ENCODE measurements at regions not wholly inside any gene's neighbourhood (a gene's known extent, or its start where the extent isn't known, plus 50 kb on each side); places are given as distances from the start of the nearest gene placed in this dataset.

- H3K79me2 ChIP-seq (ENCODE audit: insufficient read depth, low read length) = no peaks in the 10 kb centered on the region
- Mint-ChIP-seq H3K27me3 (ENCODE audit: low read depth, unreplicated experiment) (no peaks in the 10 kb centered on the region), H3K27ac (ENCODE audit: unreplicated experiment) (no peak overlapping the region), H3K36me3 (ENCODE audit: low read depth, unreplicated experiment) (no peaks in the 10 kb centered on the region), H3K4me3 (ENCODE audit: unreplicated experiment) (no peak overlapping the region), H3K4me1 (ENCODE audit: low read depth, unreplicated experiment) (no peaks in the 10 kb centered on the region), H3K9me3 (ENCODE audit: unreplicated experiment) (no peaks in the 10 kb centered on the region)
- no peak overlapping the region for H3K27ac ChIP-seq (ENCODE audit: low read depth, low read length)
- H3K4me3 ChIP-seq (ENCODE audit: insufficient read depth, low read depth, low read length) = no peak overlapping the region
- H3K27me3 ChIP-seq (ENCODE audit: insufficient read depth, low read length) = no peaks in the 10 kb centered on the region
- TF ChIP-seq EZH2 (IDR thresholded peaks at IDR 0.05; ENCODE audit: insufficient read depth, low read length) = no peak
- no peak for TF ChIP-seq CTCF (IDR thresholded peaks at IDR 0.05; ENCODE audit: insufficient read depth, low read depth, low read length)
- no peak overlapping the region for H2AFZ ChIP-seq (ENCODE audit: low read depth, low read length)
- H3K36me3 ChIP-seq (ENCODE audit: insufficient read depth, low read length) = no peaks in the 10 kb centered on the region
- H4K20me1 ChIP-seq (ENCODE audit: insufficient read depth, low read length) = no peaks in the 10 kb centered on the region
- no peaks in the 10 kb centered on the region for H3K4me1 ChIP-seq (ENCODE audit: insufficient read depth, low read length)
- H3K9ac ChIP-seq (ENCODE audit: low read length) = no peak overlapping the region
- H3K9me3 ChIP-seq (ENCODE audit: insufficient read depth, low read depth, low read length) = no peaks in the 10 kb centered on the region
- FAIRE-seq (no peak), DNase-seq (ENCODE audit: low read depth) (no peak)
- H3K4me2 ChIP-seq (ENCODE audit: low read length) = no peak overlapping the region
Measured at GRCh38 chr6:126937426-126937825, 181.0 kb upstream of the RSPO3 start.

- Mint-ChIP-seq H3K27ac (ENCODE audit: unreplicated experiment) (no peak overlapping the region), H3K4me3 (ENCODE audit: unreplicated experiment) (no peak overlapping the region), H3K27me3 (ENCODE audit: low read depth, unreplicated experiment) (no peaks in the 10 kb centered on the region), H3K4me1 (ENCODE audit: low read depth, unreplicated experiment) (no peaks in the 10 kb centered on the region), H3K36me3 (ENCODE audit: low read depth, unreplicated experiment) (no peaks in the 10 kb centered on the region), H3K9me3 (ENCODE audit: unreplicated experiment) (no peaks in the 10 kb centered on the region)
- Histone ChIP-seq H3K4me3 (ENCODE audit: insufficient read depth, low read depth, low read length) (no peak overlapping the region), H3K4me1 (ENCODE audit: insufficient read depth, low read length) (no peaks in the 10 kb centered on the region), H3K9me3 (ENCODE audit: insufficient read depth, low read depth, low read length) (no peaks in the 10 kb centered on the region), H3K79me2 (ENCODE audit: insufficient read depth, low read length) (no peaks in the 10 kb centered on the region), H3K27me3 (ENCODE audit: insufficient read depth, low read length) (no peaks in the 10 kb centered on the region), H3K27ac (ENCODE audit: low read depth, low read length) (no peak overlapping the region), H3K36me3 (ENCODE audit: insufficient read depth, low read length) (no peaks in the 10 kb centered on the region), H4K20me1 (ENCODE audit: insufficient read depth, low read length) (no peaks in the 10 kb centered on the region), H3K4me2 (ENCODE audit: low read length) (no peak overlapping the region), H2AFZ (ENCODE audit: low read depth, low read length) (no peak overlapping the region), H3K9ac (ENCODE audit: low read length) (no peak overlapping the region)
- no peak for FAIRE-seq
- no peak for DNase-seq (ENCODE audit: low read depth)
- TF ChIP-seq CTCF (IDR thresholded peaks at IDR 0.05; ENCODE audit: insufficient read depth, low read depth, low read length) (no peak), EZH2 (IDR thresholded peaks at IDR 0.05; ENCODE audit: insufficient read depth, low read length) (no peak)
Measured at GRCh38 chr6:126939784-126940183, 178.7 kb upstream of the RSPO3 start.

- no peaks in the 10 kb centered on the region for H3K27me3 Mint-ChIP-seq (ENCODE audit: low read depth, unreplicated experiment)
- Histone ChIP-seq H3K4me3 (ENCODE audit: insufficient read depth, low read depth, low read length) (no peak overlapping the region), H3K36me3 (ENCODE audit: insufficient read depth, low read length) (no peaks in the 10 kb centered on the region), H3K27ac (ENCODE audit: low read depth, low read length) (no peak overlapping the region), H3K9ac (ENCODE audit: low read length) (no peak overlapping the region), H3K4me1 (ENCODE audit: insufficient read depth, low read length) (no peaks in the 10 kb centered on the region), H2AFZ (ENCODE audit: low read depth, low read length) (no peak overlapping the region), H3K9me3 (ENCODE audit: insufficient read depth, low read depth, low read length) (no peaks in the 10 kb centered on the region), H3K27me3 (ENCODE audit: insufficient read depth, low read length) (no peaks in the 10 kb centered on the region), H4K20me1 (ENCODE audit: insufficient read depth, low read length) (no peaks in the 10 kb centered on the region), H3K79me2 (ENCODE audit: insufficient read depth, low read length) (no peaks in the 10 kb centered on the region), H3K4me2 (ENCODE audit: low read length) (no peak overlapping the region)
- H3K27ac Mint-ChIP-seq (ENCODE audit: unreplicated experiment) = no peak overlapping the region
- H3K9me3 Mint-ChIP-seq (ENCODE audit: unreplicated experiment) = no peaks in the 10 kb centered on the region
- no peak for FAIRE-seq
- DNase-seq (ENCODE audit: low read depth) = no peak
- no peak overlapping the region for H3K4me3 Mint-ChIP-seq (ENCODE audit: unreplicated experiment)
- H3K4me1 Mint-ChIP-seq (ENCODE audit: low read depth, unreplicated experiment) = no peaks in the 10 kb centered on the region
- no peak for TF ChIP-seq CTCF (IDR thresholded peaks at IDR 0.05; ENCODE audit: insufficient read depth, low read depth, low read length)
- no peak for TF ChIP-seq EZH2 (IDR thresholded peaks at IDR 0.05; ENCODE audit: insufficient read depth, low read length)
- H3K36me3 Mint-ChIP-seq (ENCODE audit: low read depth, unreplicated experiment) = no peaks in the 10 kb centered on the region
Measured at GRCh38 chr6:126941751-126942150, 176.7 kb upstream of the RSPO3 start.
